Occipital lobe (tissue), 1 donor: ENCODE measurements at regions not wholly inside any gene's neighbourhood (a gene's known extent, or its start where the extent isn't known, plus 50 kb on each side); places are given as distances from the start of the nearest gene placed in this dataset.

Source experiments
- DNase-seq: peaks from one replicate; lab custom pipeline; 2025; lab: John Stamatoyannopoulos, UW

- DNase-seq: no peak
Observed at GRCh38 chr6:67248077-67248476, 1387.0 kb upstream of the ADGRB3 start.

- DNase-seq: no peak
Observed at GRCh38 chr6:67244037-67244436, 1391.0 kb upstream of the ADGRB3 start.

GRCh38 chr6:67237277-67237676 is 1397.8 kb upstream of the ADGRB3 start:
- DNase-seq: no peak

- DNase-seq: no peak
Observed at GRCh38 chr6:67231092-67231491, 1404.0 kb upstream of the ADGRB3 start.

- no peak for DNase-seq
Observed at GRCh38 chr6:67224989-67225388, 1410.1 kb upstream of the ADGRB3 start.

DNA sequence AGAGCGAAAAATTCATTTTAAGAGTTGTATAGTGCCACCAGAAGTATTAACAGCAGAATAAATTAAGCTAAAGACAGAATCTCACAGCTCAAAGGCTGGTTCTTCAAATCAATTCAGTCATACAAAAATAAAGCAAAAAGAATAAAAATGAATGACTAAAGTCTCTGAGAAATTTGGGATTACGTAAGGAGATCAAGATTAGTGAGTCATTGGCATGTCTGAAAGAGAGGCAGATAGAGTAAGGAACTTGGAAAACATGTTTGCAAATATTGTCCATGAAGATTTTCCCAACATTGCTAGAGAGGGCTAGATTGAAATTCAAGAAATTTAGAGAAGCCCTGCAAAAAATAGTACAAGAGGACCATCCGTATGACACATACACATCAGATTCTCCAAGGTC is 1413.9 kb upstream of the ADGRB3 start:
- DNase-seq: no peak

GRCh38 chr6:67219346-67219745 is 1415.7 kb upstream of the ADGRB3 start:
- no peak for DNase-seq

DNA sequence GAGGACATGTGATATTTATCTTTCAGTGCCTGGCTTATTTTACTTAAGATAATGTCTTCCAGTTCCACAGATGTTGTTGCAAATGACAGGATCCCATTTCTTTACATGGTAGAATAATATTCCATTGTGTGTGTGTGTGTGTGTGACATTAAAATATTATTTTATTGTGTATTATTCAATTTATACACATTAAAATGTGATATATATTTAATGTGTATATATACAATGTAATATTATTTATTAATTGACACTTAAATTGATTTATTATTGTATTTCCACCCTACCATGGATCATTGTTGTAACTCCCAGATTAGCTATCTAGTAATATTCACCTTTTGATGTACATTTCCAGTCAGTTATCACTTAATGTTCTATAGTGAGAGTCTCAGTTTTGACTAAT is 1422.5 kb upstream of the ADGRB3 start:
- no peak for DNase-seq

DNA sequence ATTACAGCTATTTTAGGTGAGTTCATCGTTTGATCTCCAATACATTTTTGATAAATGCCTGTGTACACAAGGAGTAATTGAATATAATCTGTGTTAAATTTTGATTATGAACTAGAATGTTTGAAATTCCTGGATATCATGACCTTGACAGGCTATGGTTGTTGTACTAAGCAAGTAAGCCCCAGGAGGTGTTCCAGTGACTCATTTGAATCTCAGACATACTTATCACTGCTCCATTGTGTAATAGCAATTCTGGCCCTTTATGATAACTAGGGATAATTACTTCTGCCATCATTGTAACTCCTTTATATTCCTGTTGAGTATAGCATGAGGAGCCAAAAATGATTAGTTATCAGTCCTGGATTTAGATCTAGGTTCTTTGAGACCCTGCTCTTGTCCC is 1424.6 kb upstream of the ADGRB3 start:
- no peak for DNase-seq

GRCh38 chr6:67201563-67201962 is 1433.5 kb upstream of the ADGRB3 start:
- no peak for DNase-seq

- DNase-seq: no peak
Observed at GRCh38 chr6:67200626-67201403, 1434.3 kb upstream of the ADGRB3 start.

GRCh38 chr6:67199425-67199824 is 1435.7 kb upstream of the ADGRB3 start:
- DNase-seq: no peak

DNA sequence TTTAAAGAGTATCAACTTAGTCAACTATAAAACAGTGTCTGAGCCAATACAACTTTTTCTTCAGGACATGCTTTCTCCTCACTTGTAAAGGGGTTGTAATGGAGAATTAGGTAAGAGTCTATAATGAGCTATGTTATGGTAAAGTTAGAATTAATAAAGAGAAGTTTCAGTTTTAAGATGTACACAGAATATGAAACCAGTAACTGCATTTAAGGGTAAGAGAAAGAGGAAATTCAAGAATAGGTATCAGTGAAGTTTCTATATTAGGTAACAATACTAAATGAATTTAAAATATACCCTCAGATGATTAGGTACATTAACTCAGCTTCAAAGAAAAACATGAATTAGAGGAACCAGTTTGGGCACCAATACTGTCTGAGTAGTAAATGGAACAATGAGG is 1444.3 kb upstream of the ADGRB3 start:
- DNase-seq: no peak

DNA sequence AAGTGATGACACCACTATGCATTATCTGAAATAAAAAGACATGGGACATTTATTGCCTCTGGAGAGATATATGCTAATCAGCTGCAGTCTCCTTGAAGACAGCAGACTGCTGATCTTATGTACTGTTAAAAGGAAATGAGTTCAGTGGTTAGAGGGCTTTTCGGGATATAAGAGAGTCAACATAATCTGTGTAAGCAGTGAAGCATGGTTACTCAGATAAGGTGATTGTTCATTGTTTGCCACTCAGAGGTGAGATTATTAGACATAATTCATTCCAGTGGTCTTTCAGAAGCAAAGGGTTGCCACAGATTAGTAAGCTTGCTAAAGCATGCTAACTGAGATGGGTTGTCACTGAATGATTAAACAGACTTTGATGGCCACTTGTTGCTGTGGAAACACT is 1450.7 kb upstream of the ADGRB3 start:
- DNase-seq: no peak

DNA sequence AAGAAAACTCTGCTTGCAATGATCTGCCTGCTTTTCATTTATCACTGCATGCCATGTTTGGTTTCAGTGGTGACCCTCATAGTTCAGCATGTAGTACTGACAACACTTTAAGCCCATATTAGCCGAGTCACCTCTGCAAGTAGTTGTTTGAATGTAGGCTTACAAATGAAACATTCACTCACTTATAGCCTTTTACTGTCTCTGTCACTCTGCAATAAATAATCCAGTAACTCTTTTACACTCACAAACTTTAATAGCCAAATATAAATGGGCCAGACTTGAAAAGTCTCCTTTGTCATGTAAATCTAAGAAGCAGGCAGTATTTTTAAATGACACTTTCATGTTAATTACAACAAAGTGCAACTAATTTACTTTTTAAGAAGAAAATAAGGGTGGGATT is 1460.0 kb upstream of the ADGRB3 start:
- DNase-seq: no peak

DNA sequence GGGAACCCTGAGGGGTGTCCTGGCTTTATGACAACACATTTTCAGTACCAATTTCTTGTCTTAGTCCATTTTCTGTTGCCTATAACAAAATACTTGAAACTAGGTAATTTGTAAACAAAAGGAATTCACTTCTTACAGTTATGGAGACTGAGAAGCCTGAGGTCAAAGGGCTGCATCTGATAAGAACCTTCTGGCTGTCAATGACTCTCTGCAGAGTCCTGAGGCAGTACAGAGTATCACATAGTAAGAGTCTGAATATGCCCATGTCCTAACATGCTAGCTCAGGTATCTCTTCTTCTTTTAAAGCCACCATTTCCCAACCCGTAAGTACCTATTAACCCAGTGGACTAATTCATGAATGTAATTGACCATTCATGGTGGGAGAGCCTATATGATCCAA is 1458.6 kb upstream of the EYS start:
- no peak for DNase-seq

DNA sequence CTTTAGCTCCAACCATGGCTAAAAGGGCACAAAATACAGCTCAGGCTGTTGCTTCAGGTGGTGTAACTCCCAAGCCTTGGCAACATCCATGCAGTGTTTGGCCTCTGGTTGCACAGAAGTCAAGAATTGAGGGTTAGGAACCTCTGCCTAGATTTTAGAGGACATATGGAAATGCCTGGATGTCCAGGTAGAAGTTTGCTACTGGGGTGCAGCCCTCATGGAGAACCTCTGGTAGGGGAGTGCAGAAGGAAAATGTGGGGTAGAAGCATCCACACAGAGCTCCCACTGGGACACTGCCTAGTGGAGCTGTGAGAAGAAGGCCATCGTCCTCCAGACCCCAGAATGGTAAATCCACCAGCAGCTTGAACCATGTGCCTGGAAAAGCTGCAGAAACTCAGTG is 1453.8 kb upstream of the EYS start:
- DNase-seq: no peak

DNA sequence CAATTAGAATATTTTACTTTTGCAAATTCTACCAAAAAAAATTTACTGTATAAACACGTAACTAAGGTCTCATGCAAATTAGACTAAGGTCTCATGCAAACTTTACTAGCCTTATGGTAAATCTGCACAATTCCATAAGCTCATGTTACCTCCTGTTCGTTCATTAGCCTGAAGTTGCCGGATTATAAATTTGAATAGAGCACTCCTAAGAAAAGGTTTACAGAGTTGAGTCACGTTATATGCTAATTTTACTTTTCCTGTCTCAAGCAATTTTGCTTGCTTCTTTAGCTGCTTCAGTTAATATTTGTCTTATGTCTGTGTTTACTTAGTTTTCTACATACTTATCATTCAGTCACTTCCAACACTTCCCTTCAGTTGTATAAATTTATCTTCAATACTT is 1434.0 kb upstream of the EYS start:
- DNase-seq: no peak

DNA sequence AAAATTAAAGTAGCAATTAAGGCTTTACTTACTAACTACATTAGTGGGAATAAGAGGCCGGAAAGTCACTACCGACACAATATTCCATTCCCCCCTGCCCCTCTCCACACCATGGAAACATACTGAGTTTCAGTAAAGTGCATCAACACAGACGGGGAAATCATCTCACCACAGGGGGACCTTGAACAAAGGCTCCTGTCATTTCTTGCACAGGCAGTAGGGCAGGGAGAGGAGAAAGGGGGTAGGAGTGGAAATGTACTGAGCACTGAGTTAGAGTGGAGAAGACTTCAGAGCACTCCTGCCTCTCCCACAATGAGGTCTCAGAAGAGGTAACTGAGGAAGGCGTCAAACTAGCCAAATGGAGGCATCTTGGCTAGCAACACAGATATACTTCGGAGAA is 1426.9 kb upstream of the EYS start:
- no peak for DNase-seq

DNA sequence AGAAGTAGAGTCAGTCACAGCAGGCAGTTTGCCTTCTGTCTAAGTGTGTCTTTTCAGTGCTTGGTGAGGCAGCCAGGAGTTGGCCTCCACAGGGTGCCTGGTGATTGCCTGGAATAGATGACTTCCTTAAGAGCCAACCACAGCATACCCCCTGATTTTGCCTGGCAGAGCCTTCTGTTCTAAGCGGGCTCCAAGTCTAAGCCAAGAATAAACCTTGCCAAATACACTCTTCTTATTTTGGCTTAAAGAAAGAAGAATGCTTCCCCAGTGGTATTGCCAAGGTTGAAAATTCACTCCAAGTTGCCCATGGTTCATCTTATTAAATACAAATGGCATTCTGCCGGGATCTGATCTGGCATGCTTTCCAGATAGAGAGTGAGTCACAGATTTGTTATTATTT is 1424.8 kb upstream of the EYS start:
- peak; percentile 74 for DNase-seq

GRCh38 chr6:67129780-67130179 is 1422.8 kb upstream of the EYS start:
- no peak for DNase-seq

DNA sequence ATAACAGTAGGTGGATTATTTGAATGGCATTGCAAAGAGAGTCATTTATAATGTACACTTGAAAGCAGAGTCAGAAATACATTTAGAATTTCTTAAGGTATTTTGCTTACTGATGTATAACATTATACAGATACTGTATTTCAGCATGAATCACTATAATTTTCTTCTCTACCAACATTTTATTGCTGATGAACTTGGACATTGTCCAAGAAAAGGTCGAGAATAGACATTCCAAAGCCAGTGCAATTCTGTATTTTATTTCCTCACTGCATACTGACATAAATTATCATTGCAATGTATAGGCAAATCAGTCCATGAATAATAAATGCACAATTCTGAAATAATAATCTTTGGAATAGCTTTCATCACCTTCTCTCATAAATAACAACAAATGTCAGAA is 1420.0 kb upstream of the EYS start:
- DNase-seq: no peak

DNA sequence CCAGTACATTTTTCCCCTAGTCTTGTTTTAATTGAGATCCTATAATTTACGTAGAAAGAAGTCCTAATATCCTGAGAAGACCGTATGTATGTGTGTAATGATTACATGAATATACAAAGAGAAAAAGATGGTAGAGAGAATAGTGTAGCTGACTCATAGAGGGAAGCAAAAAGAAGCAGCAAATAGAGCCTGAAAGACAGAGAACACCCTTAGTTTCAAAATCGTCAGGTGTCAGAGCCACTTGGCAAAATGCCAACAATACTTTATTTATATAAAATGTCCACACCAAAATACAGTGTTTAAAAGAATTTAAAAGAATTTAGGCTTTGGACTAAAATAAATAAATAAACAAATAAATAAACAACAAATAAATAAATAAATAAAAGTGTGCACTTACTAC is 1414.1 kb upstream of the EYS start:
- DNase-seq: no peak

- no peak for DNase-seq
Observed at GRCh38 chr6:67112120-67112519, 1405.1 kb upstream of the EYS start.
